ENCODE measurements at regions not wholly inside any gene's neighbourhood (a gene's known extent, or its start where the extent isn't known, plus 50 kb on each side); places are given as distances from the start of the nearest gene placed in this dataset.

DNA sequence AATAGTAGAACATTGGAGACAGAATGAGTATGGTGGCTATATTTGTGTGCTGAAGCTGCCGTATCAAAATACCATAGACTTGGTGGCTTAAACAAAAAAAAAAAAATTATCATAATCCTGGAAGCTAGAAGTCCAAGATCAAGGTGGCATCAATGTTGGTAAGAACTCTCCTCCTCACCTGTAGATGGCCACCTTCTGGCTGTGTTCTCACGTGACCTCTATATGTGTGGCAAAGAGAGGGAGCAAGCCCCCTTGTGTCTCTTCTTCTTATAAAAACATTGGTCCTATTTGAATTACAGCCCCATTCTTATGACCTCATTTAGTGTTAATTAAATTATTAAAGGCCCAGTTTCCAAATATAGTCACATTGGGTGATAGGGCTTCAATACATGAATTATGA lies 1640.9 kb upstream of the PCDH7 start:
- no peak for TF ChIP-seq POLR2A (IDR thresholded peaks at IDR 0.05; ENCODE audit: low read length)
- TF ChIP-seq GATA1 (IDR thresholded peaks at IDR 0.05; ENCODE audit: low read depth, low read length), result no peak
